ENCODE measurements at regions not wholly inside any gene's neighbourhood (a gene's known extent, or its start where the extent isn't known, plus 50 kb on each side); places are given as distances from the start of the nearest gene placed in this dataset.

DNA sequence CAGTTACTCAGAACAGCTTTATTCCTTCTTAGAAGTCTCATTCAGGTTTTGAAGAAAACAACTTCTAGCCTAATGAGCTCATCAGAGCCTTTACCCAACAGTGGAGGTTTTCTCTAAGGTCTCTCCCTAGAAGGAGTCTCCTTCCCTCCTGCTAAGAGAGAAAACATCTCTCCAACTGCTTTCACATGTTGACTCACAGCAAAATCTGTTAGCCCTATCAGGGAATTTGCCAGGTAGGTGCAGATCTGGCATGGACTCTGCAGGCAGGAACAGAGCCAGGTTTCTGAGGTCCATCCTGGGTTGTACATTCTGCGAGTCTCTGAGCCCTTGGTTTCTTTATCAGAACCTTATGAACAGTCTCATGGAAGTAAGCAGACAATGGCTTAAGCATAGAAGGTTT, 214.4 kb downstream of the HIPK3 start:
- no peak for TF ChIP-seq POLR2A (IDR thresholded peaks at IDR 0.05)
- TF ChIP-seq, protein P1, sequence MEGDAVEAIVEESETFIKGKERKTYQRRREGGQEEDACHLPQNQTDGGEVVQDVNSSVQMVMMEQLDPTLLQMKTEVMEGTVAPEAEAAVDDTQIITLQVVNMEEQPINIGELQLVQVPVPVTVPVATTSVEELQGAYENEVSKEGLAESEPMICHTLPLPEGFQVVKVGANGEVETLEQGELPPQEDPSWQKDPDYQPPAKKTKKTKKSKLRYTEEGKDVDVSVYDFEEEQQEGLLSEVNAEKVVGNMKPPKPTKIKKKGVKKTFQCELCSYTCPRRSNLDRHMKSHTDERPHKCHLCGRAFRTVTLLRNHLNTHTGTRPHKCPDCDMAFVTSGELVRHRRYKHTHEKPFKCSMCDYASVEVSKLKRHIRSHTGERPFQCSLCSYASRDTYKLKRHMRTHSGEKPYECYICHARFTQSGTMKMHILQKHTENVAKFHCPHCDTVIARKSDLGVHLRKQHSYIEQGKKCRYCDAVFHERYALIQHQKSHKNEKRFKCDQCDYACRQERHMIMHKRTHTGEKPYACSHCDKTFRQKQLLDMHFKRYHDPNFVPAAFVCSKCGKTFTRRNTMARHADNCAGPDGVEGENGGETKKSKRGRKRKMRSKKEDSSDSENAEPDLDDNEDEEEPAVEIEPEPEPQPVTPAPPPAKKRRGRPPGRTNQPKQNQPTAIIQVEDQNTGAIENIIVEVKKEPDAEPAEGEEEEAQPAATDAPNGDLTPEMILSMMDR (IDR thresholded peaks at IDR 0.05), result no peak
- TF ChIP-seq POLR2AphosphoS5 (IDR thresholded peaks at IDR 0.05), result no peak

All from suprapubic skin (tissue), 4 donors.